H54 (cell line): ENCODE measurements at regions not wholly inside any gene's neighbourhood (a gene's known extent, or its start where the extent isn't known, plus 50 kb on each side); places are given as distances from the start of the nearest gene placed in this dataset.
"Not testable (repeated sequence)": the region's sequence is repeated elsewhere in the genome, so short reads cannot be mapped to it uniquely, and the experiment has no call there.

Experiments used
- DNase-seq: peaks from one replicate; pipeline ENCODE4 v3.0.0; 2011; ENCODE audit warnings: low spot score, mixed read lengths; ENCODE audit not compliant: insufficient read length
- FAIRE-seq: peaks from 3 replicates; lab custom pipeline; 2011; peaks lifted over from hg19 to GRCh38; lab: Jason Lieb, UNC
- POLR2A ChIP-seq: IDR thresholded peaks from 2 replicates; pipeline ENCODE4 v1.6.1; 2011; ENCODE audit warnings: low read depth, mild to moderate bottlenecking, low read length

- TF ChIP-seq POLR2A, result no peak
- no peak for DNase-seq
- FAIRE-seq, result no peak
These were observed 174.3 kb downstream of the EBLN2 start for GRCh38 chr3:73235768-73236167.

- DNase-seq, result no peak
- no peak for TF ChIP-seq POLR2A
- FAIRE-seq, result no peak
These were observed 175.4 kb downstream of the EBLN2 start for GRCh38 chr3:73236867-73237266.

GRCh38 chr3:73243740-73244139 is 182.3 kb downstream of the EBLN2 start:
- no peak for TF ChIP-seq POLR2A
- FAIRE-seq (no peak), DNase-seq (no peak)

GRCh38 chr3:73245459-73245858 is 184.0 kb downstream of the EBLN2 start:
- no peak for TF ChIP-seq POLR2A
- DNase-seq (no peak), FAIRE-seq (no peak)

GRCh38 chr3:73249047-73249446 is 187.6 kb downstream of the EBLN2 start:
- FAIRE-seq, result no peak

GRCh38 chr3:73254062-73254461 is 192.6 kb downstream of the EBLN2 start:
- TF ChIP-seq POLR2A, result no peak
- FAIRE-seq (no peak), DNase-seq (no peak)

More at GRCh38 chr3:73249047-73249446, 187.6 kb downstream of the EBLN2 start:
- no peak for TF ChIP-seq POLR2A
- no peak for DNase-seq

GRCh38 chr3:73255609-73256029 is 194.2 kb downstream of the EBLN2 start:
- FAIRE-seq (peak; percentile 78), DNase-seq (peak; percentile 19)
- TF ChIP-seq POLR2A, result no peak

- DNase-seq (no peak), FAIRE-seq (no peak)
- TF ChIP-seq POLR2A, result no peak
These were observed 195.7 kb downstream of the EBLN2 start for GRCh38 chr3:73257186-73257585.

GRCh38 chr3:73258057-73258456 is 196.6 kb downstream of the EBLN2 start:
- TF ChIP-seq POLR2A, result no peak
- FAIRE-seq, result no peak
- no peak for DNase-seq

GRCh38 chr3:73259291-73259690 is 197.8 kb downstream of the EBLN2 start:
- FAIRE-seq (no peak), DNase-seq (no peak)
- no peak for TF ChIP-seq POLR2A

GRCh38 chr3:73259856-73260255 is 198.4 kb downstream of the EBLN2 start:
- DNase-seq, result no peak
- no peak for TF ChIP-seq POLR2A
- no peak for FAIRE-seq

GRCh38 chr3:73266558-73266957 is 205.1 kb downstream of the EBLN2 start:
- not testable (repeated sequence) for FAIRE-seq, DNase-seq

- DNase-seq, FAIRE-seq: not testable (repeated sequence)
These were observed 207.7 kb downstream of the EBLN2 start for GRCh38 chr3:73269126-73269525.

- no peak for DNase-seq
- no peak for FAIRE-seq
- TF ChIP-seq POLR2A, result no peak
These were observed 209.5 kb downstream of the EBLN2 start for GRCh38 chr3:73270839-73271483.

- no peak for FAIRE-seq
- no peak for DNase-seq
- no peak for TF ChIP-seq POLR2A
These were observed 211.9 kb downstream of the EBLN2 start for GRCh38 chr3:73273341-73273740.
